GM18861 (cell line): ENCODE measurements at regions not wholly inside any gene's neighbourhood (a gene's known extent, or its start where the extent isn't known, plus 50 kb on each side); places are given as distances from the start of the nearest gene placed in this dataset.
A peak's percentile ranks its signal among the peaks of the same experiment; 100 is the strongest.
"Not testable (repeated sequence)": the region's sequence is repeated elsewhere in the genome, so short reads cannot be mapped to it uniquely, and the experiment has no call there.

Source experiments
- ATAC-seq: cut with Tn5 transposase; IDR thresholded peaks from one replicate; pipeline ENCODE4 v1.9.1; 2021; ENCODE audit not compliant: unreplicated experiment

DNA sequence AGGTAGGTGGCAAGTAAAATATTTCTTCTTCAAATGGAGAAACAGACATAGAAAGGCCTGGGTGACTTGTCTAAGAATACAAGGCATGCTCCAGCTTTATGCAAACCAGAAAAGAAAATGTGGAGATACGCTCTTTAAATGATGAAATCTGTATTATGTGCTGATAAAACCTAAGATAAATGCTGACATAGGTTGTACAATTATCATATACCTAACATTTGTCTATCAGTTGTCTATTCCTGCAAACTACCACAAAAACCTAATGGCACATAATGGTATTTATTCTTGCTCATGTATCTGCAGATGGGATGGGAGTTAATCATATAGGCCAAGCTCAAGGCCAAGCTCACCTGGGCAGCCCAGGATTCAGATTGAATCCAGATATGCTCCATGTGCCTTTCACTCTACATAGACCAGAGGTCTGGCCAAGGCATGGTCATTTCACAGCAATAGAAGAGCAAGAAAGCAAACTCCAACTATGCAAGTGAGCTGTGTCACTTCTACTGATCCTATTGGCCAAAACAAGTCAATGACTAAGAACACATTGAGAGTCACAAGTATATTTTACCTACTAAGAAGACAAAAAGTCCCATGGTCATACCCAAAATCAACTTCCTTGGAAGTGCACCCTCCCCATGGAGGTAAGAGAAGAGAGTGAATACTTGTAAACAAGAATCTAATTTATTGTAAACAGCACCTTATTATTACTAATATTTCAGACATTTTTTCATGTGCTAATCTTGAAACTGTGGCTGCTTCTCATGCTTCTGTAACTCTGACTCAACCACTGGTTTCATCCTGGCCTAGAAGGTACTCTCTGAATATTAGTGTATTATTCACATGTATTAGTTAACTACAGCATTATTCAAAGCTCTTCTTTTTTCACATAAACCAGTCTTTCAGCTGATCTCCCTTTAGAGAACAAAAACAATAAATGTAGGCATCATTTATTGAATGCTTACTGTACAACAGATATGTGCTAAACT lies 270.7 kb upstream of the SOX9 start:
- peak; percentile 67 for ATAC-seq

DNA sequence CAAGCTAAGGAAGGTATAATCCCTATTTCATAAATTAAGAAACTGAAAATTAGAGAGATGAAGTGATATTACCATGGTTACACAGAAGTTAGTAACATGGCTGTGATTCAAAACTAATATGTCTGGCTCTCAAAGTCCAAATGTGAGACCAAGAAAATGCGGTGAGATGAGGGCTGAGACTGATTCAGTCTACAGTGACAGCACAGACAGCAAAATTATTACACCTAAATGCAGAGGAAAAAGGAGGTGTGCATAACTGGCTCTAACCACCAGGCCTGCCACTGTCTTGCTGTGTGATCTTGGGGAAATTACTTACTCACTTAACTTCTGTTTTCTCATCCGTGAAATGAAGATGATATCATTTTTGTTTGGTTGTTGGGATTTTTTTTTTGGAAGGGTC lies 270.0 kb upstream of the SOX9 start:
- peak; percentile 26 for ATAC-seq

GRCh38 chr17:71855010-71855409 lies 265.8 kb upstream of the SOX9 start:
- ATAC-seq, result no peak

GRCh38 chr17:71864755-71865154 lies 256.1 kb upstream of the SOX9 start:
- ATAC-seq, result no peak

DNA sequence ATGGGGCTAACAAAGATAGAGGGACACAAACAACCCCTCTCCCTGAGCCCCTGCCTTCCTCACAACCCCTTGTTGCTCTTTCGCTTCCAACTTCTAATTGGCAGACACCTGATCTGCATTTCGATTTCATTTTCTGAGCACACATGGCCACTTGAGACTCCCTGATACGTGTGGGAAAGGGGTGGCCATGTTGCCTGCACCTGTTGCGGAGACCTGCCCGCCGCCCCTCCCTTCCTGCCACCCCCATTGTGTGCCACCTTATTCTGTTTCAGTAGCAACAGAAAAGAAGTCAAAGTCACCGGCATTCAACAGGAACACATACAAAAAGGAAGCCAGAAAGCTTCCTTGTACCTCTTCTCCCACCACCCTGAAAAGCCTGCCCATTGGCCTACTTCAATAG lies 254.7 kb upstream of the SOX9 start:
- ATAC-seq, result no peak

DNA sequence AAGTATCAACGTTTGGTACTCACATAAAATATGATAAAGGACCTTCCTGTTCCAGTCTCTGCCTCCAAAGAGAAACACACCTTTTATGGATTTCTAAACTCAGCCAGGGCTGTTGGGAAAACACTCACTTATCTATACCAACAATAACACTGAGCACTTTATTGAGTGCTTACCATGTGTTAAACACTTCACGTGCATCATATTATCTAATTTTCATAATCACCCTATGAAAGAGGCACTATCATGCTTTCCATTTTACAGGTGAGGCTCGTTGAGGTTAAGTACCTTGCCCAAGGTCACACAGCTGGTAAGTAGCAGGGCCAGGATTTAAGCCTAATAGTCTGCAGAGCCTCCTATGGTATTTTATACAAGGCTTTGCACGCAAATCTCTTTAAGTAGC lies 251.5 kb upstream of the SOX9 start:
- ATAC-seq, result no peak

DNA sequence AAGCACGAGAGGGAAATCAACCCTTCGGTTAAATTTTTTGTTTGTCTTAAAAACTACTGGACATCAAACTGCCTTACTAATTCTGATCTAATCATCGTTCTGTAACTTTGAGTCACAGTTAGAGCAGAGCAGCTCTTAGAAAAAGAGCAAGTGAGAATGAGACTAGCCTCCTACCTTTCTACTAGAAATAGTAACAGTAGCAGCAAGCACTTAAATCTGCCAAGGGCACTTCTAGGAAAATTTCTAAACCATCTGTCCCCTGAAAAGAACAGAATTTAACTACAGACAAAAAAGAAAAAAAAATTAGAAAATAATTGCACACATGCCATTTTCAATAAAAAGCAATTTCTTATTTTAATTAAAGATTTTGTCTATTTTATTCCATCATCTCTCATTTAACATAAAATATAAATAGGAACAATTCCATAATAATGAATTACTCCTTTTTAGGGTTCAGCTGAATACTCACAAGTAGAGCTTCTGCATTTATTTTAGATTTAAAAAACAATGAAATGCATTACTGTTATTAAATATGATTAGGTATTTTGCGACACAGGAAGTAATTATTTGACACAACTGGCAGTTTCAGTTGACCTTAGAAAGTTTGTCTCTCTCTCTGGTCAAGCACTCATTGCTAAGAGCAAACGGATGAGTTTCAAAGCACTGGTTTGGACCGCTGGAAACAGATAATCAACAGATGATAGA lies 250.8 kb upstream of the SOX9 start:
- ATAC-seq, result no peak

DNA sequence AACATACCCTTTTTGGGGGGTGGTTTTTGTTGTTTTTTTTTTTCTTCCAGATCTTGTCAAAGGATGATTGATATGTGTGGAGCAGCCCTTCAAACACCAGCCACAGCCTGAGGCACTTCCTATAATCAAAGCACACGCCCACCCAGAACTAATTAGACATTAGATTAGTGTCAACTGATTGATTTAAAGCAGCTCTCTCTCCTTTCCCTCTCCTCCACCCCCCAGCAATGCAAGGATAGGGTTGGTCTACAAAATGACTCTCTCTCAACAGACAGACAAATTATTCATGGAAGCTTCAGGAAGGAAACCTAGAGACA lies 250.3 kb upstream of the SOX9 start:
- ATAC-seq, result no peak

DNA sequence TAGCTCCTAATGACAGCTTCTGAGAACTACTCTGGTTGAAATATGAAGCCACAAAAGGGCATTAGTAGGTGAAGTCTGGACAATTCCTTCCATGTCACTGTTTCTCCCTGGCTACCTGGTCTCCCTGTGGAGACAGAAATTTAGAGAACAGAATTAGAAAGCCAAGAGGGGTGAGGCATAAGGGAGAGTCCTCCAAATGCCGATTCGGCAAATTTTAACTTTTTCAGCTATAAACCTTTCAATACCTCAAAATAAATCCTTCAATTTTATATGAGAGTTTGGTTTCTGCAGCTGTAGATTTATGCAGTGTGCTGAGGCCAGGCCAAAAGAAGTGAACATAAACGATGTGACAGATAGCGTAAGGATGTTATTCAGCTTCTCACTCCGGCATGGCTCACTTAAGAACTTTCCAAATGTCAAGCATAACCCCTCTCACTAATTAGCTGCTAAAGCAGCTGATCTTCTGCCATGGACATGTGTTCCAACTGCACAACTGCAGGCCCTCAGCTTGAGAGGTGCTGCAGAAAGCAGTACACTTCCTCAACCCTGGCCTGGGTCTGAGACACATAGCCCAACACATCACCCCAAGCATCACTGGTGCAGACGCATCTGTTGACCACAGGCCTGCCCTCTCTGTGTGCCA lies 247.9 kb upstream of the SOX9 start:
- ATAC-seq, result no peak

DNA sequence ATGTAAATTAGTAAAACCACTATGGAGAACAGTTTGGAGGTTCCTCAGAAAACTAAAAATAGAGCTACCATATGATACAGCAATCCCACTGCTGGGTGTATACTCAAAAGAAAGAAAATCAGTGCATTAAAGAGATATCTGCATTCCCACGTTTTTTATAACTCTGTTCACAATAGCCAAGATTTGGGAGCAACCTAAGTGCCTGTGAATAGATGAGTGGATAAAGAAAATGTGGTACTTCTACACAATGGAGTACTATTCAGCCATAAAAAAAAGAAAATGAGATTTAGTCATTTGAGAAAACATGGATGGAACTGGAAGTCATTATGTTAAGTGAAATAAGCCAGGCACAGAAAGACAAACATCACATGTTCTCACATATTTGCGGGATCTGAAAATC lies 246.0 kb upstream of the SOX9 start:
- ATAC-seq, result not testable (repeated sequence)

DNA sequence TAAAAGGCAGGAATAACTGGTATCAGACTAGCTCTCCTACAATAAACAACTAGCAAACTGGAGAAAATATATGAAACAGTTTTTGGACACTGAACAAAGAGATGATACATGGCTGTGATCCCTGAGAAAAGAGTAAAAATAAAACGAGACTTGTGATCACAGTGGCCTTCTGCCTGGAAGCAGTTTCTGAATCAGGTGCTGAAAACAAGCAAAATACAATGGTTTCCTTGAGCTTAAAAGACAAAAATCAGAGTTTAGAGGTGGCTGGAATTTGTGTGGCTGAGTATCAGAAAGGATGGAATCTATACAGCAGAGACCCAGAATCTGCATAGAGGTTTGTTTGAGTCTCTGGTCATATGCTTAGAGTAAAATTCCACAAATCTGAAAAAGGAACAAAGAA lies 242.5 kb upstream of the SOX9 start:
- ATAC-seq, result no peak

GRCh38 chr17:71878998-71879397 lies 241.8 kb upstream of the SOX9 start:
- no peak for ATAC-seq

DNA sequence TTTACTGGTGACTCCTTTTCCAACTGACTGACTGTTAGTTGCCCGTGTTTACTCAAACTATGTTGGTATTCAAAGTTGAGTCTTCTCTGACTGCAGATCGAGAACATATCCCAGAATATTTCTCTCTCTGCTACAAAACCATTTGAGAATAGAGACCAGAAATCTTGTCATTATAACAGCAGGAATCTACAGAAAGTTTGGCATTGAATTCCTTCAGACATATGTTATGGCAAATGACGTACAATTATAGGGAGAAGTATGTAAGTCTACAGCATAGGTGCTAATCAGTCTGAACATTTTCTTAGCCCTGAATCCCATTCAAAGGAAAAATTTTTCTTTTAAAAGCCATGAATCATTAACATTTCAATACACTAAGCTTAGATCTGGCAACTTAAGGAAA lies 239.8 kb upstream of the SOX9 start:
- ATAC-seq, result no peak

- no peak for ATAC-seq
These were observed 239.2 kb upstream of the SOX9 start for GRCh38 chr17:71881581-71881980.

DNA sequence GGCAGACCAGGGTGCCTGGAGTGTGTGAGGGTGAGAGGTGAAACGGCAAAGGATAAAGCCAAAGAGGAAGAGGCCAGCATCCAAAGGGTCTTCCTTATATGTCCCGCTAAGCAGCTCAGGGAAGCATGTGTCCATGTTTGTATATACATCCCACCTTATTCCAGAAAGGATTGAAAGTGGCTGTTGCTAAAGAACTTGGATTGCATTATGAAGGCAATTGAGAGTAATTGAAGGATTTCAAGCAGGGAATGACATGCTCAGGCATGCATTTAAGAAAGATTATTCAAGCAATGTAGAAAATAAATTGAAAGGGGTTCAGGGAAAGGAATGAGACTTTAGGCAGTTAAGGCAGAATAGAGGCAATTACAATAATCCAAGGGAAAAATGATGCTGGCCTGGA lies 237.6 kb upstream of the SOX9 start:
- ATAC-seq, result no peak

DNA sequence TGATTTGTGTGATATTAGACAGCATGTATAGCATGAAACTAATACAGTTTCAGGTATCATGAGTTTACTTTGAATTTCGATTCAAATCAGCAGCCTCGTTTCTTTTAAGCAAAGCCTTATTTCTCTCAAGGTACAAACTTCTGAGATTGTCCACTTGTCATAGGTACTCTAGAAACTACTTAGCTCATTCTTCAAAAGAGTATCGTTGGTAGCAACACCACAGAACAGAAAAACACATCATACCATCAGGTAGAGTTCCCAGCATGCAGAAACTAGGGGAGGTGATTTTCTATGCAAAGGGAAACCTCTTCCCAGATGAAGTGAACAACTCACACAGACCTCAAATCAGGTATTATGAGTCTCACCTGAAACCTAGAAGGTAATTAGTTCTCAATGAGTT lies 237.0 kb upstream of the SOX9 start:
- no peak for ATAC-seq

DNA sequence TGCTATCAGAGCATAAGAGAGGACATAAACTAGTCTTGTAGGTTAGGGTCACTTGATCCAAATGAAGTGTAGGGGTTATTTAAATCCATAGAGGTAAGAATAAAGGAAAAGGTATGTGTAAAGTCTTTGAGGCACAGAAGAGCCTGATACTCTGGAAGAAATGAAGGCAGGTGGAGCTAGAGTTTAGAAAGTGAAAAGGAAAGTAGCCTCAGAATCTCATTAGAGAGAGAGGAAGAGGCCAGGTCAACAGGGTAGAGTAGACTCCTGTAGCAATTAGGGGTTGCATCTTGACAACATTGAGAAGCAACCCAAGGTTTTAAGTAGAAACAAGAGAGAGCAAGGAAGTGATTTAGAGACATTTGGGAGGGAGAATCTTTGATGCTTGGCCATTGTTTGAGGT lies 235.2 kb upstream of the SOX9 start:
- no peak for ATAC-seq

GRCh38 chr17:71899317-71899716 lies 221.5 kb upstream of the SOX9 start:
- no peak for ATAC-seq

- ATAC-seq, result no peak
These were observed 220.1 kb upstream of the SOX9 start for GRCh38 chr17:71900621-71901229.

DNA sequence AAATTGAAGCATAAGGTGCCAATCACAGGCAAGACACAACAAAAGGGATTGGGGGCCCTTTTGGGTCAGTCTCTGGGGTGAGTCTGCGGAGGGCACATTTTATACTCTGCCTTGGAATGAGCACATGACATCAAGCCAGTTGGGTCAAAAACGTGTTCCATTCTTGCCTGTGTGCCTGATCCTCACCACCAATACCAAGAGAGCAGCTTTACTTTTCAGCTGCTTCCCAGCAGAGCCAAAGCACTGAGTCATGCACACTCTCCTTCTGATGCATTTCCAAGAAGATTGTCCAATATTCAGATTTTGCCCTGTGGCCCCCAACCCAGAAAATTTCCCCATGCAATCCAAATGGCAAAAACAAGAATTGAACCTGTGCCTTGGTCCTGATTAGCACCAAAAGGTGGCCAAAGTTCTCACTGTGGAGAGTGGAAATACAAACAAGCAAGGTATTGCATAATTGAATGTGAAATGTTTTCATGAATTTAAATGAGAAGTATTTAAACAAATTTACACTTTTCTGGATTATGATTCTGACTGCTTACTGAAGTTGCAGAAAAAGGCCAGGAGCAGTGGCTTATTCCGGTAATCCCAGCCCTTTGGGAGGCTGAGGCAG lies 217.8 kb upstream of the SOX9 start:
- ATAC-seq, result no peak

- ATAC-seq, result no peak
These were observed 215.3 kb upstream of the SOX9 start for GRCh38 chr17:71905376-71906031.
